DMS153 (cell line): ENCODE measurements at regions not wholly inside any gene's neighbourhood (a gene's known extent, or its start where the extent isn't known, plus 50 kb on each side); places are given as distances from the start of the nearest gene placed in this dataset.
"Not testable (repeated sequence)": the region's sequence is repeated elsewhere in the genome, so short reads cannot be mapped to it uniquely, and the experiment has no call there.

Experiments used
- DNase-seq: peaks from one replicate; lab custom pipeline; 2025; lab: John Stamatoyannopoulos, UW

- DNase-seq: no peak
Observed at GRCh38 chr15:66884115-66884622, 181.2 kb upstream of the SMAD3 start.

- no peak for DNase-seq
Observed at GRCh38 chr15:66884661-66885237, 180.7 kb upstream of the SMAD3 start.

- DNase-seq: no peak
Observed at GRCh38 chr15:66885281-66885915, 180.0 kb upstream of the SMAD3 start.

GRCh38 chr15:66886241-66886675 is 179.1 kb upstream of the SMAD3 start:
- DNase-seq: no peak

GRCh38 chr15:66886686-66887273 is 178.6 kb upstream of the SMAD3 start:
- DNase-seq: no peak

GRCh38 chr15:66889298-66889697 is 176.1 kb upstream of the SMAD3 start:
- not testable (repeated sequence) for DNase-seq

- no peak for DNase-seq
Observed at GRCh38 chr15:66891776-66892175, 173.6 kb upstream of the SMAD3 start.

GRCh38 chr15:66893294-66893693 is 172.1 kb upstream of the SMAD3 start:
- no peak for DNase-seq

GRCh38 chr15:66894363-66894762 is 171.0 kb upstream of the SMAD3 start:
- no peak for DNase-seq

GRCh38 chr15:66894986-66895780 is 170.2 kb upstream of the SMAD3 start:
- DNase-seq: no peak

GRCh38 chr15:66895794-66896453 is 169.5 kb upstream of the SMAD3 start:
- no peak for DNase-seq

GRCh38 chr15:66896611-66897010 is 168.8 kb upstream of the SMAD3 start:
- no peak for DNase-seq

GRCh38 chr15:66897416-66897815 is 168.0 kb upstream of the SMAD3 start:
- DNase-seq: no peak

- no peak for DNase-seq
Observed at GRCh38 chr15:66897971-66898370, 167.4 kb upstream of the SMAD3 start.

GRCh38 chr15:66898656-66899386 is 166.6 kb upstream of the SMAD3 start:
- no peak for DNase-seq

- DNase-seq: no peak
Observed at GRCh38 chr15:66899555-66900350, 165.6 kb upstream of the SMAD3 start.

- DNase-seq: no peak
Observed at GRCh38 chr15:66900586-66901310, 164.7 kb upstream of the SMAD3 start.

- DNase-seq: no peak
Observed at GRCh38 chr15:66901336-66902100, 163.9 kb upstream of the SMAD3 start.

GRCh38 chr15:66905185-66905584 is 160.2 kb upstream of the SMAD3 start:
- DNase-seq: no peak
